HG03159 (cell line): ENCODE measurements at regions not wholly inside any gene's neighbourhood (a gene's known extent, or its start where the extent isn't known, plus 50 kb on each side); places are given as distances from the start of the nearest gene placed in this dataset.
"Not testable (repeated sequence)": the region's sequence is repeated elsewhere in the genome, so short reads cannot be mapped to it uniquely, and the experiment has no call there.

ENCODE experiments used
- ATAC-seq: cut with Tn5 transposase; IDR thresholded peaks from one replicate; pipeline ENCODE4 v1.9.1; 2021; ENCODE audit warnings: mild to moderate bottlenecking, moderate library complexity; ENCODE audit not compliant: unreplicated experiment

GRCh38 chr11:96681019-96681716, 291.4 kb downstream of the JRKL start:
- ATAC-seq = no peak

DNA sequence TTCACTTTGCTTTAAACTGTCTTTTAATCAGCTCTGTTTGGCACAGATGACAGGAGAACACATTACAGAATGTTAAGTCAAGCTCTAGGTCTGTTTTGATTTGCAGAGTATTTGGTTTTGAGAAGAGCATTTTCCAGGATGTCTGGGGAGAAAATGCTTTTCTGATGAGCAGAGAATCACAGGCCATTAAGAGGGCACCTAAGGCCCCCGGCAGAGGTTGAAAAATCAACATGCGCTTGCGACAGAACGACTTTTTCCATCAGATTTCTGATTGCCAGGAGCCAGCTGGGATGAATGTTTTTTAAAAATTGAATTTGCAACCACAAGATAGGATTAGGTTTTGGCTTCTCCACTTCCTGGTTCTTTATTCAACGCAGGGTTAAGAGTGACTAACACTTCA, 304.5 kb downstream of the JRKL start:
- ATAC-seq = no peak

- no peak for ATAC-seq
Observed at GRCh38 chr11:96696731-96697130, 306.9 kb downstream of the JRKL start.

DNA sequence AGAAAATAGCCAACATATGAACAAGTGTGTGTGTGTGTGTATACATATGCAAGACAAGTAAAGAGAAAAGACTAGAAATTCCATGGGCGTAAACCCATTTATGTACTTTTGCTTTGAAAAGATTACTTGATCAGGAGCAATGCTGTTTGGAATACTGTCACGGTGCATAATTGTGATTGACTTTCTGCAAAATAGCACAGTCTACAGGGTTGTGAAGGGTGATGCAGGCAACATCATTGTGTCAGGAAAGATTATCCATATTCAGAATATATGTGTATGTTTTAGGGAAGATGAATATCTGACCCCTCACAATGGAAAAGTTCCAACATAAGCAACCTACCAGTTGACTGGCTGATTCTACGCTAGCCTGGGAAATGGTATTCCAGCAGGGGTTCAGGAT, 307.7 kb downstream of the JRKL start:
- no peak for ATAC-seq

GRCh38 chr11:96704847-96705246, 315.0 kb downstream of the JRKL start:
- ATAC-seq = no peak

GRCh38 chr11:96706761-96707160, 316.9 kb downstream of the JRKL start:
- no peak for ATAC-seq

DNA sequence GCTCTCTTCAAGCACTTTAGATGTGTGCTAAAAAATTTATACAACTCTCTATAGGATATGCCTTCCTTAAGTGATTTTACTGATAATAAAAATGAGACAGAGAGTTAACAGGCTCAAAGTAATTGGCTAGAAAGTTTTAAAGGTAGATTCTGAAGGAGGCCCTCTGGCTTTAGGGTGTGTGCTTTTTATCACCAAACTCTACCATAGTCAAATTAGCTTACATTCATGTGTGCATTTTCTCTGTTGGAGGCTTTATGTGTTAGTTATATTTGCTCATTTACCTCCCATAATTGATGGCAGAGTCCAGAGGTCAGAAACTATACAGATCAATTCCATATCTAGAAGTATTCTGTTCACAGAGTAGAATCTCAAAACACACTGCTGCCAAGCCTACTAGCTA, 317.5 kb downstream of the JRKL start:
- ATAC-seq = no peak

DNA sequence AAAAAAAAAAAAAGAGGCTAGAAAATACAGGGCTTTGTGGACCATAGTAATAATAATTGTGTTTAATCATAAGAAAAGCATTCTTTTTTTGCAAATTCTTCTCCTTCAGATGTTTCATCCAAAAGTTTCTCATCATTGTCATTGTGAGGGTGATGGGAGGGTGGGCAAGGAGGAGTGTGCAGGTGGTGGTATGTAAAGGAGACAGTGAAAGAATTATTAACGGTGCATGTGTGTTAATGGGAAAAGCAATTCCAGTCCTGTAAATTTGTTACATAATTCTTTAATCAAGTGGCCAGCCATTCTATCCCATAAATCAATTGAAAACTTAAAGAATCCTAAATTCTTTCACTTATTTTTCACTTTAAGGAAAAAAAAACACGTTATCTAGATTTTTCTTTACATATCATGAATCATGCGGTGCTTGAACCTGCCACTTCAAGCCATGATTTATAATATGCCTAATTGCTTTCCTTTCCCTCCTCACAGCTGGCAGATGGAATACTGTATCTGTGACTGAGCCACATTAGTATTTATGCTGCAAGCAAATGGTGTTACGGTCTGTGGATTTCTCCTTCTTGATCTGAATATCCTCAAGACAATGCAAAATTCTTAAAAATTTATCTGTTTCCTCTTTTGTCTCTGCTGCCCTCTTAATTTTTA, 318.5 kb downstream of the JRKL start:
- no peak for ATAC-seq

GRCh38 chr11:96713301-96713700, 323.5 kb downstream of the JRKL start:
- no peak for ATAC-seq

- no peak for ATAC-seq
Observed at GRCh38 chr11:96714689-96715088, 324.9 kb downstream of the JRKL start.

GRCh38 chr11:96715208-96715607, 325.4 kb downstream of the JRKL start:
- no peak for ATAC-seq

- no peak for ATAC-seq
Observed at GRCh38 chr11:96736601-96737000, 346.8 kb downstream of the JRKL start.

GRCh38 chr11:96738311-96738710, 348.5 kb downstream of the JRKL start:
- ATAC-seq = no peak

DNA sequence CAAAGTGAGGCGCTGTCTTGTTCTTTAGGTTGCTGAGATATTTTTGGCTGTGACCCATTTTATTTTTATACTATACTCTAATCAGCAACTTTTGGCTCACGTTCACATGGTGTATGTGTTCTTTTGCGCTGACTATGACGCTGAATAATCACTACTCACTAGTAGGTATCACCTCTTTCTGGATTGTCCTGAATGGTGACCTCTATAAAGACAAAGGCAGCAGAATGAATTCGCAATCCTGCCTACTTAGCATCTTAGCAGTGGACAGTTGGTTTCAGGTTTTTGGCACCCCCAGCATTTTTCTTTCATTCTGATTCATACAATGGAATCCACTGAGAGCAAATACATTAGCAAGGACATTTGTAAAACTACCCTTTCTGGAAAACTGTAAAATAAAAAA, 351.3 kb downstream of the JRKL start:
- no peak for ATAC-seq

GRCh38 chr11:96744697-96745096, 354.9 kb downstream of the JRKL start:
- no peak for ATAC-seq

DNA sequence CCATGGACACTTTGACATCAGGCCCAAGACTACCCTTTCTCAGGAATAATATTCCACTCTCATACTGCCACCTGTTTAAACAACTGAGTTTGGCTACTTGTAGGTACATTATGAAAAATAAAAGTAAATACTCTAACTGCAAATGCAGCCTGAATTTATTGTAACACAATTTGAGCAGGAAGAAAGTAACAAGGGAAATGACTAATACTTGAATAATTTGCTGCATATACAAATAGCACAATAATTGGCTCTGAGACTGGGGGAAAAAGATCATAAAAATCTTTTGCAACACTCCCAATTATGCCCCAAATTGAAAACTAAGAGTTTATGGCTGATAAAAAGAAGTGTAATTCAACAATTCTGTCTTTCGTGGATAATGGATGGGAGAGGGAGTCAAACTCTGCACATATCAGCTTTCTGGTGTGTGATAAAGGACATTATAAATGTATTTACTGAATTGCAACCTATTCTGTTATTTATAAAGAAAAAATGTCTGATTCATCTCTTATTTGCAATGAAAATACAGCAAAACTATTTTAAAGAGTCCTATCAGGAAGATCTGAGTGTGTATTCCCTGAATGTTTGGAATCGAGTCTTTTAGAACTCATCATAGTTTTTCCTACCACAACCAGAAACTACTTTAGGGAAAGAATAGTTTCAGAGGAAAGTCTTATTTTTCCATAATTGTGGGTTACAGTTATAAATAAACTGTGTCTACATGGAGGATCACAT, 359.0 kb downstream of the JRKL start:
- ATAC-seq = no peak

GRCh38 chr11:96751807-96752206, 362.0 kb downstream of the JRKL start:
- ATAC-seq = not testable (repeated sequence)

- ATAC-seq = no peak
Observed at GRCh38 chr11:96752221-96752620, 362.4 kb downstream of the JRKL start.

- no peak for ATAC-seq
Observed at GRCh38 chr11:96753997-96754396, 364.2 kb downstream of the JRKL start.

DNA sequence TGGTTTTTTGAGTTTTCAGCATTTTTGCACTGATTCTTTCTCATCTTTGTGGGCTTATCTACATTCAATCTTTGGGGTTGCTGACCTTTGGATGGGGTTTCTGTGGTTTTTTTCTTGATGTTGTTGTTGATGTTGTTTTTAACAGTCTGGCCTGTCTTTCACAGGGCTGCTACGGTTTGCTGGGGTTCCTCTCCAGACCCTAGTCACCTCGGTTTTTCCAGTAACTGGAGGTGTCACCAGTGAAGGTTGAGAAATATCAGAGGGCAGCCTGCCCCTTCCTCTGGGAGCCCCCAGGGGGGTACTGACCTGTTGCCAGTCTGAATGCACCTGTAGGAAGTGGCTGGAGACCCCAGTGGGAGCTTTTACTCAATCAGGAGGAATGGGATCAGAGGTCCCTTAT, 365.4 kb downstream of the JRKL start:
- no peak for ATAC-seq

- no peak for ATAC-seq
Observed at GRCh38 chr11:96755752-96756151, 365.9 kb downstream of the JRKL start.

DNA sequence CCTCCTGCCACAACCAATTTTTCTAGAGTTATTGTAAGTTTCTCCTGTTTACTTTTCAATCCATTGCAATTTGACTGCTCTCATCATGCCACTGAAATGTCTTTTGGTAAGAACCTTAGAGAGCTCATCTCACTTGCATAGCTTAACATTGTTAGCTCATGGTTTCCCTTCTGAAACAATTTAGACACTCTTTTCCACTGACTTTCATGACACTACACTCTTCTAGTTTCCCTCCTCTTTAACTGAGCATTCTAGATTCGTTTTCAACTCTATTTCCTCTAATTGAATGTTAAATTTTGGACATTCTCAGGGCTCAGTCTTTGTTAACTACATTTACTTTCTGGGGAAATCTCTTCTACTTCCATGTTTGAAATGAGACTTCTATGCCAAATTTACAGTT, 369.1 kb downstream of the JRKL start:
- no peak for ATAC-seq
